Limb (tissue), 2 donors: ENCODE measurements at regions not wholly inside any gene's neighbourhood (a gene's known extent, or its start where the extent isn't known, plus 50 kb on each side); places are given as distances from the start of the nearest gene placed in this dataset.
"Not testable (repeated sequence)": the region's sequence is repeated elsewhere in the genome, so short reads cannot be mapped to it uniquely, and the experiment has no call there.

Experiments
- DNase-seq, 2 donors: peaks; one replicate each; pipeline ENCODE4 v3.0.0-alpha.2; 2016; ENCODE audit errors: extremely low spot score in 2 of 2

GRCh38 chr13:71382285-71382684, 484.7 kb downstream of the DACH1 start:
- DNase-seq, result no peak

DNA sequence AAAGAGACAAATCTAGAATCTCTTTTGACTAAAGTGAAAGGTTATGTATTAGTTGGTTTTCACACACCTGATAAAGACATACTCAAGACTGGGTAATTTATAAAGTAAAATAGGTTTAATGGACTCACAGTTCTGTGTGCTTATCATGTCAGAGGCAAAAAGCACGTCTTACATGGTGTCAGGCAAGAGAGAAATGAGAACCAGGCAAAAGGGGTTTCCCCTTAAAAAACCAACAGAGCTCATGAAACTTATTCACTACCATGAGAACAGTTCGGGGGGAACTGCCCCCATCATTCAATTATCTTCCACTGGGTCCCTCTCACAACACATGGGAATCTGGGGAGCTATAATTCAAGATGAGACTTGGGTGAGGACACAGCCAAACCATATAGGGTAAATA, 486.8 kb downstream of the DACH1 start:
- no peak for DNase-seq

DNA sequence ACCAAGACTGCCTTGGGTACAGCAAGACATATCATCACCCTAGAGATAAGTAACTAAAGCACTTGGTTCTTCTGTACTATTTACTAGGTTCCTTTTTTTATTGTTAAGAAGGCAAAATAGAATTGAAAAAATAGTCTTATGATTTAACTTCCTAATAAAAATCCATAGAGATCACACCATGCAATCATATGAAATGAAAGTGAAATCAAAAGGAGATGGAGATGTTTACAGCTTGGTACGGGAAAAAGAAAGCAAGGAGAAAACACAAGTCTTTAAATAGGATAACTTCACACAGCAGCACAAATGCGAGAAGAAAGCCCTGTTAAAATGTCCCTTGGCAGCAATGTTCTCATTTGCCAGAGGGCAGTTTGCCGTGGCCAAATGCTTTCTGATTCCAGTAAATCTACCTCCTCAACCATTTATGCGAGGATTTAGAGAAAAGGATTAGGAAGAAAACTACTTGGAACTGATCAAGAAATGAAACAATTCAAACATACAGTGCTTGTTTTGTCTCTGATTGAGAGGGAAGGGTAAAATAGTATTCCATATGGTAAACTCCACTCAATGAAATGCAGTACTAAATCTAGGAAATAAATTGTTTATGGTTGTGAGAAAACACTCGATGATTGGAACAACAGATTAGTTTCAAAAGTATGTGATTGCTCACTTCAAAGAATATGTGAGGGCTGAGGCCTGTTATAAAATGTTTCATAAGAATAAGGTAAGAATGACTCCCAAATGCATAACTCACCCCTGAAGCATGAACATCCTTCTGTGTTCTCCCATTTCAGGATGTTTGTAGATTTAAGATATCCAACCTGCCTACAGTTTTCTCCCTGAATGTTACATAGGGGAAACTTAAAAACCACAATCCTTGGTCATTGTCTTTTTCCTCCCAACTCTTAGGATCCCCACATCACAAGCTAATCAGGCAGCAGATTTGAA, 487.8 kb downstream of the DACH1 start:
- no peak for DNase-seq

DNA sequence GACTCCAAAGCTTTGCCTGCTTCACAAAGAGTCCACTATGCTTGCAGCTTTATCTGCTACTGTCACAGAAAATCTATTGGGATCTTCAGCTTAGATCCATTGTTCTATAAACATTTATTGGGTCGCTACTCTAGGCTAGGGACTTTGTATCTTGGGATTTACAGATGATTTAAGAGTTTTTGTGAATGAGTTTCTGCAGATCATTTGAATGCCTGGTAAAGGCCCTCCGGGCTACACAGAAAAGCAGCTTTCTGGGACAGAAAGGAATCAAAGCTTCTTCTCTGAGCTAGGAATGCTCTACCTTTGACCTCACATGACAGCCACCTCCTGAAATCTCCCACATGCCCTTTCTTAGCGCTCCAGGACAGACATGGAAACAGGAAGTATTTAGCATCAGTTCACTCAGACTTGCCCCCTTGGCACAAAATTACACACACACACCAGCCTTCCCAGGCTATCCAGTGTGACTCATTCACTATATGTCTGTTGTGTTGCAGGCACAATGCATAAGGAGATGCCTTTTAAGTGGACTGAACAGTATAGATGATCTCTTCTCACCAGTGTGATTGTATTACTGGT, 492.4 kb downstream of the DACH1 start:
- DNase-seq, result no peak

- no peak for DNase-seq
Measured at GRCh38 chr13:71368336-71368735, 498.7 kb downstream of the DACH1 start.

DNA sequence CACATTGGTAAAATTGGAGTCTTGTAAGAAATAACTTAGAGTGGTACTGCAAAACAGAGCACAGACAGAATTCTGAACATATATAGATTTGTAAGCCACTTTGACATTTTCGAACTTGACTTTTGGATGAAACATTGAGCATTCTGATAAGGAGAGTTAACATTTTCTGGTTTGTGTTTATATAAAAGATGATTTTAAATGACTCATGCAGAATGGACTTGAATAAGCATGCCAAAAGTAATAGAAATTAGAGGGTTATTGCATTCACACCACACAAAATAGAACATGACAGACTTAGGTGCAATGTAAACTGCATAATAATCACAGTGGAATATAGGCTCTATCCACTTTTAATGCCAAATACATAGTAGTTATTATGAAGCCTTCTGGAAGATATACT, 507.0 kb downstream of the DACH1 start:
- DNase-seq, result no peak

DNA sequence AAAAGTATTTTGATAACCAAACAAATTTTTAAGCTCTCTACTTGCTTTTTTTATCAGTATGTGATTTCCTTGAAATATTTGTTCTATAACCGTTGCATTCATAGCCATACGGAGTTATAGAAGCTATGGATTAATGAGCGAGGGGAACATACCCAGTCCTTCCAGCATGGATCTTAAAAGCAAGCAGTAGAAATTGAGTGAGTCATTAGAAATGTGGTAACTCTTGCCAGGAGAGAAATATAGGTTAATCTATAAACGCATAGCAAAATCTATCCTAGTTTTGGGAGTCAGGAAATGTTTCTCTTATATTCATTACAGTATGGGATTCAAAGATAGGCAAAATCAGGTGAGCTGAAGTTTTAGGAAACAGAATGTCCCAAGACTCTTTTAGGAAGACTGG, 507.4 kb downstream of the DACH1 start:
- no peak for DNase-seq

DNA sequence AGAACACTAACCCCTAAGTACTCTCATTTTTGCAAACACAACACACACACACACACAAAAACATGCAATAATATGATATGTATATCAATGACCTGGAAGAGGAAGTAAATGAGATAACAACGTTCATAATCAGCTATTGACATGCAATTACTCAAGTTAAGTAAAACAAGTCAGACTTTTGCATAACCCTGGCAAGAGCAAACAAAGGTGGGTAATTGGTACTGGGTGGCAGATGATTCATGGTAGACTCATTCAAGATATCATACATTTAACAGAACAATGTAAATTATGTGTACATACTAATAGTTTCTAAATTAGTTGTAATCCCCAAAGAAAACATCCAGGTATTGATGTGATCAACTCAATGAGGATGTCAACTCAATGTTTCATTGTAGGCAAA, 508.8 kb downstream of the DACH1 start:
- no peak for DNase-seq

DNA sequence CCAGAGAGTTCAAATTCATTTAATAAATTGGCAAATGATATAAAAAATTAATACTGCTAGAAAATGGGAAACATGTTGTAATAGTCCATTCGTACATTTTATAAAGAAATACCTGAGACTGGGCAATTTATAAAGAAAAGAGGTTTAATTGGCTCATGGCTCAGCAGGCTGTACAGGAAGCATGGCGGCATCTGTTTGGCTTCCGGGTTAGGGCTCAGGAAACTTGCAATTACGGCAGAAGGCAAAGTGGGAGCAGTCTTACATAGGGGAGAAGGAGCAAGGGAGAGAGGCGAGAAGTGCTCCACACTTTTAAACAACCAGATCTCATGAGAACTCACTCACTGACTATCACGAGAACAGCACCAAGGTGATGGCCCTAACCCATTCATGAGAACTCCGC, 512.0 kb downstream of the DACH1 start:
- DNase-seq, result no peak

- DNase-seq, result no peak
Measured at GRCh38 chr13:71350886-71351285, 516.1 kb downstream of the DACH1 start.

DNA sequence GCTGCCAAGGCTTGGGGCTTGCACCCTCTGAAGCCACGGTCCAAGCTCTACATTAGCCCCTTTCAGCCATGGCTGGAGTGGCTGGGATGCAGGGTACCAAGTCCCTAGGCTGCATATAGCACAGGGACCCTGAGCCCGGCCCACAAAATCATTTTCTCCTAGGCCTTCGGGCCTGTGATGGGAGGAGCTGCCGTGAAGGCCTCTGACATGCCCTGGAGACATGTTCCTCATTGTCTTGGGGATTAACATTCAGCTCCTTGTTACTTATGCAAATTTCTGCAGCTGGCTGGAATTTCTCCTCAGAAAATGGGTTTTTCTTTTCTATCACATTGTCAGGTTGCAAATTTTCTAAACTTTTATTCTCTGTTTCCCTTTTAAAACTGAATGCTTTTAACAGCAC, 521.1 kb downstream of the DACH1 start:
- DNase-seq, result not testable (repeated sequence)

DNA sequence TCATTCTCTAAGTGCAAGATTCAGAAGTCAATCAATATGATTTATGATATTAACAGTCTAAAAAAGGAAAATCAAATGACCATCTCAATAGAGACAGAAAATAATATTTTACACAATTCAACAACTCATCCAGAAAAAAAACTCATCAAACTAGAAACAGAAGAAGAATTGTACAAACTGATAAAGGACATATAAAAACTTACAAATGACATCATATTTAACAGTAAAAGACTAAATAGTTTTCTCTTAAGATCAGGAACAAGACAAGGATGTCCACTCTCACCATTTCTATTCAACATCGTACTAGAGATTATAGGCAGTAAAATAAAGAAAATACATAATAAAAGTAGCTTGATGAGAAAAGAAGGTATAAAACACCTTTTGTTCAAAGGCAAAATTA, 527.3 kb downstream of the DACH1 start:
- DNase-seq, result no peak

DNA sequence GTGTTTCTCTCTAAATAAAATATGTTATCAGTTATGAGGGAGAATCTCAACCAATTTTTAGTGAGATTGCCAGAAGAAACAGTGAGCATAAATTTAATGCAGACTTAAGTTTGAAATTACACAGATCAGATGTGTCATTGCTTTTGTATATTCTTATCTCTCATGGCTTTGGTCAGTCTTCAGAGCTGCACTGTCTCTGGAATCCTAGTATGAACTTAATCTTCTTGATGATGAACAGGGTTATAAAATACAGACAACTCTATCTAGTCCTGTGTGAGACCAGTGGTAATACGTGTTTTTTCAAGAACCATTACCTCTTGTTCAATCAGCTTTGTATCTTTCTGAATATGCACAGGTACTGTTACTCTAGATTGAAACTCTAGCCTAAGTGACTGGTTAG, 528.0 kb downstream of the DACH1 start:
- no peak for DNase-seq

DNA sequence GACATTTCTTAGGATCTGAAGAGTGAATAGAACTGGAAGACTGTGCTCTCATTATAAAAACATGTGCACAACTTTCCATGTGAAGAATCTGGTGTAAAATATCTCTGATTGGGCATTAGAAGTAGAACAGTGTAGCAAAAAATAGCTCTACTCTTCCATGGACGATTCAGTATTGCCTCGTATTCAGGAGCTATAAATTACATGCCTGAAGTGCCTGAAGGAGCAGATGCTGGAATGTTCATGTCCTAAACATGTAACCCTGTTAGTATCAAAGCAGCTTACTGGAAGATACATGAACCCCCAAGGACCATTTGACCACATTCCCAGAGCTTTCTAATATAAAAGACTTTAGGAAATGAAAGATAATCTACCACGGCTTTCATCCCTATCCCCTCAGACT, 528.9 kb downstream of the DACH1 start:
- DNase-seq, result peak in 1 of 2 donors; percentile 2

DNA sequence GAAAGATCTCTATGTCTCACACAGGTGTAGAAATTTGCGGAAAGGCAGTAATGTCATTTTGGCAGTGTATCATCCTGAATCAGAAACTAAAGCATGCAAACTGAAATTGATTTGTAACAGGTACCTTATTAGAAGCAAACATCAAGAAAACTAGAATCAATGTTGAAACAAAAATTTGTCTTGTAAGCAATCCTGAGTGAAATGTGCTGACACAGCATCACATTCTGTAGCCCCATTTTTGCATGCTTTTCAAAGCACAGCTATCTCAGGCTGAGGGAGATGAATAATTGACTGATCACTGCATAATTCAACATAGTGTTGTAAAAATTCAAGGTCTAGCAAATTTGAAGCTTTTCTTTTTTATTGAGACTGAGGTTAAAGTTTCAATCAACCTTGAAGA, 539.7 kb downstream of the DACH1 start:
- no peak for DNase-seq

- DNase-seq, result no peak
Measured at GRCh38 chr13:71325556-71325955, 541.4 kb downstream of the DACH1 start.

DNA sequence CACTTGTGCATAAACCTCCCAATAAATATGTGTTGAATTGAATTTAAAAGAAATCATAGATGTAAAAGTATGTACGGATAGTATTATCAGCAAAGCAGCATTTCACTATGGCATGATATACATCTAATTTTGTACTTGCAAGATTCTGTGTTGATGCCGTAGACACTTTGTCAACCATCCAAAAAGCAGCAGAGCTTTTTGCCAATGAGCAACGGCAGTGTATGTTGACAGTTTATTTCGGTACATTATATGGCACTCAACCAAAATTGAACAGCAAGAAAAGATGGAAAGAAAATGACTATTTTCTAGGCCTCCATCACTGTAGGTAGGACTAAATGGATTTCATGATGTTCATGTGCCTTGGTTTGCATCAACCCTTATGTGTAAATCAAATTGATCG, 543.7 kb downstream of the DACH1 start:
- no peak for DNase-seq

DNA sequence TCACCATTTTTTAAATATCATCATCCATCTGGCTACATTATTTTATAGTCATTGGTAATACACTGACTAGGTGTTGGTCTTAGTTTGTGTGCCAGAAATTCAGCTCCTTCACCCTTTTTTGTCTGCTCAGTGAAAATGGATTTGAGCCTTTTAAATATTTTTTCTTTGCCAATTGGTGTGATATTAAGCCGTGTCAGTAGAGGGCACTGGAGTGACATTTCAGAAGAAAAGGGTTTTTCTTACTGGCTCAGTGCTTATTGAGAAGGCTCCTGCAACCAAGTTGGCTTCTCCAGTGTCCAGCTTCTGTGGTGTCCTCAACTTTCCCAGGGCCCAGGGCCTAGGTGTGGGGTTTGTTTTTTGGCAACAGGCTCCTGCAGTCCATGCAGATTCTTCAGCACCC, 546.6 kb downstream of the DACH1 start:
- DNase-seq, result no peak

GRCh38 chr13:71316792-71317363, 550.1 kb downstream of the DACH1 start:
- DNase-seq, result no peak

GRCh38 chr13:71312923-71313322, 554.1 kb downstream of the DACH1 start:
- DNase-seq, result no peak

- DNase-seq, result no peak
Measured at GRCh38 chr13:71309905-71310304, 557.1 kb downstream of the DACH1 start.

- no peak for DNase-seq
Measured at GRCh38 chr13:71306821-71307220, 560.2 kb downstream of the DACH1 start.

GRCh38 chr13:71304861-71305260, 562.1 kb downstream of the DACH1 start:
- no peak for DNase-seq
